Myocyte (in vitro differentiated cells): ENCODE measurements at regions not wholly inside any gene's neighbourhood (a gene's known extent, or its start where the extent isn't known, plus 50 kb on each side); places are given as distances from the start of the nearest gene placed in this dataset.
"Not testable (repeated sequence)": the region's sequence is repeated elsewhere in the genome, so short reads cannot be mapped to it uniquely, and the experiment has no call there.

Experiments used
- DNase-seq: peaks from one replicate; pipeline ENCODE4 v3.0.0-alpha.2; 2012; ENCODE audit warnings: low read depth

GRCh38 chr15:24832282-24832681 lies 122.5 kb upstream of the SNRPN start:
- DNase-seq: no peak

GRCh38 chr15:24835301-24835700 lies 119.5 kb upstream of the SNRPN start:
- DNase-seq: no peak

DNA sequence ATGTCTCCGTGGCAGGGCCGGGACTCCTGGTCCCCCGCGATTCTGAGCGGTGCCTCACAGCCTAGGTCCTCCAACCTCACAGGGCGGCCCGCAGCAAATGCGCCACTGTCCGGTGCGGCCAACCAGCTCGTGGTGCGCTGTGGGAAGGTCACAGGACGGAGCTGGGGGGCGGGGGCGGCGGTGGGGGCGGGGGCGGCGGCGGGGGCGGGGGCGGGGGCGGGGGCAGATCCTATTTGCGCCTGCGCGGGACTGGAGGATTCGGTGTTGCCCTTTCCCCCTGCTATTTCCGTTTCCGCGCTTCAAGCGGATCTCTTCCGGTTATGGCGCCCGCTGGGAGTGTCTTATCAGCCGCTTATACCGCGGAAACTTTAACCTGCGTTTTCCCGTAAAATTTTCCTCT lies 106.7 kb upstream of the SNRPN start:
- peak; percentile 54 for DNase-seq

DNA sequence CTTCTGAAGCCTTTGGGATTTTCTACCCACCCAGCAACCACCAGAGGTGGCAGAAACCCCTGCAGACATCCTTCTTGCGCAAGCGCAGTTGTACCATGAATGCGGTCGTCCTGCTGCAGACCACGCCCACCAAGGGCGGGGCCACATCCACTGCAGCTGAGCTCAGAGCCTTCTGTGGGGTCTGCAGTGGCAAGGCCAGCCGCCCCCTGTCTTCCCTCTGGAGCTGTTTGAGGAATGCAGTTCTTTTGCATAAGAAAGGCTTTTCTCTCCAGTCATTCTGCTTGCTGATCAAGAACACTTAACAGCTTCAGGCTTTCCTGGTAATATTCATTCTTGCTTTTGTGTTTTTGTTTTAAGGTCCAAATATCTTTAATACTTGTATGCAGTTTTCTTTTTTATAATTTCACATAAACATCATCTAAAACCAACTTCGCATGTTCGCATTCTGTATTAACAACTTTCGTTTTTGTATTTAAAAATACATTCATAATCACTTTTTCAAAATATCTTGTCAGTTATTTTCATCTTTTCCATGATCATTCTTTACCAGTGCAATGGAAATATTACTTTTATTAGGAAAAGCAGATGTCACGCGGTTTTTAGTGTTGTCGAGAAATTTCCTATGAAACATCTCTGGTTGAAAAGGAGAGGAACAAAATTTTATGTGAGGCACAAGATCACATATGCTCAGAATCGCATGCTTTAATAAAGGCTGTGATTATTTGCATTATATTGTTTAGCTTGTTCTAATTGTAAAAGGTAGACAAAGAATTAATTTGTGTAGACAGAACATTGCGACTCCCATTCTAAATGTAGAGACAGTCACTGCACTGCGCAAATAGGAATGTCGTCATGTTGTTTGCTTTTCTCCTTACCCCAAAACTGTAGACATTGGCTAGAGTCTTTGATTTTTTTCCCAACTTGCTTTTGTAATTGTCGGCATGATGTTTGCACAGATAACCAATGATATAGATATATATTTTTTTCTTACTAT lies 98.1 kb upstream of the SNRPN start:
- DNase-seq: no peak

DNA sequence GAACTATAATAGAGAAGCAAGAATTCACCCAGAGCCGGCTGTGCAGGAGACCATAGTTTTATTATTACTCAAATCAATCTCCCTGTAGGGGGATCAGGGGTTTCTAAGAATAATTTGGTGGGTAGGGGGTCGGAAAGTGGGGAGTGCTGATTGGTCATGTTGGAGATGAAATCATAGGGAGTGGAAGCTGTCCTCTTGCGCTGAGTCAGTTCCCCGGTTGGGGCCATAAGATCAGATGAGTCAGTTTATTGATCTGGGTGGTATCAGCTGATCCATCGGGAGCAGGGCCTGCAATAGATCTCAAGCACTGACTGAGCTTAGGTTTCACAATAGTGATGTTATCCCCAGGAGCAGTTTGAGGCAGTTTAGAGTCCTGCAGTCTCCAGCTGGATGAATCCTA lies 97.0 kb upstream of the SNRPN start:
- DNase-seq: no peak

GRCh38 chr15:24858183-24858582 lies 96.6 kb upstream of the SNRPN start:
- not testable (repeated sequence) for DNase-seq

DNA sequence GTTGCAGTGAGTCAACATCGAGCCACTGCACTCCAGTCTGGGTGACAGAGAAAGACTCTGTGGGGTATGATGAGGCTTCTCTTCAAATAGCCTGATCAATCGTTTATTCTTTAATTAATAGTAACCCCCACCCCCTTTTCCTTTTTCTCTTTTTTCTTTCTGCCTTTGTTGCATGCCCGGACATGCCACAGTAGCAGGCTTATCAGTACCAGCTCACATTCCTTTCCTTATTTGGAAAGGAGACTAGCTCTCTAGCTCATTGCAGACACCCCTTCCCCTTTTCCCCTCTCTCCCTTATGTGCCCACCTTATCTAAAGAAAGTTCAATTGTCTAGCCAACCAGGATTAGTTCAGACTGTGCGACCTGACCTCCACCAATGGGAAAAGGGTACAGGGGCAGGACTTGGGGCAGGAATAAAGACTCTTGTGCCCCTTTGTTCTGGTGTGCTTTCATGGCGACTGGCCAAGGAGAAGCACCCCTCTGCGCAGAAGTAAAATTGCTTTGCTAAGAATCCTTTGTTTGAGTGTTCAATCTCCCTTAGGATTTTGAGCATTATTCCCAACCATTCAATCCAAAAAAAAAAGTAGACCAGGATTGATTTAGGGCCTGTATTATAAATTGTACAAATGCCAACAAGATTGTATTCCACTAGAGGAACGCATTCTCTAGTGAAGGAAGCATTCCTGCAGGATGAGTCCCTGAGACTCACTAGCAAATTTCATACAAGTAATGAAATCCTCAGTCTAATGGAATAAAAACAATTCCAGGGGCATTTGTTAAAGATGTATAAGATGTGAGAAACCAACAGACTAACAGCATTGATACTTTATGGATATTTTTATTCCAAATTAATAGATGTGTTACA lies 95.8 kb upstream of the SNRPN start:
- DNase-seq: peak; percentile 29

DNA sequence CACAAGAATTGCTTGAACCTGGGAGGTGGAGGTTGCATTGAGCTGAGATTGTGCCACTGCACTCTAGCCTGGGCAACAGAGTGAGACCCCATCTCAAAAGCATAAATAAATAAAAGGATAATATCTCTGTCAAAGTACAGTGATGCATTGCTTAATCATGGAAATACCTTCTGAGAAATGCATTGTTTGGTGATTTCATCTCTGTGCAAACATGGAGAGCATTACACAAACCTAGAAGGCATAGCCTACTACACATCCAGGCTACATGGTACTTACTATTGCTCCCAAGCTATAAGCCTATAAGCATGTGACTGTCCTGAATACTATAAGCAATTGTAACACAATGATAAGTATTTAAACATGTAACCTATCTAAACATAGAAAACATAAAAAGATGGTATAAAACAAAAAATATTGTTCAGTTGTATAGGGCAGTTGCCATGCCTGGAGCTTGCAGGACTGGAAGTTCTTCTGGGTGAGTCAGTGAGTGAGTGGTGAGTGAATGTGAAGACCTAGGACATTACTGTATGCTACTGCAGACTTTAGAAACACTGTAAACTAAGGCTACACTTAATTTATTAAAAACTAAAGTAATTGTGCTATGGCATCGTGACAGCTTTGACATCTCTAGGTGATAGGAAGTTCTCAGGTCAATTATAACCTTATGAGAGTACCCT lies 93.6 kb upstream of the SNRPN start:
- no peak for DNase-seq

GRCh38 chr15:24862726-24863521 lies 91.9 kb upstream of the SNRPN start:
- DNase-seq: no peak

DNA sequence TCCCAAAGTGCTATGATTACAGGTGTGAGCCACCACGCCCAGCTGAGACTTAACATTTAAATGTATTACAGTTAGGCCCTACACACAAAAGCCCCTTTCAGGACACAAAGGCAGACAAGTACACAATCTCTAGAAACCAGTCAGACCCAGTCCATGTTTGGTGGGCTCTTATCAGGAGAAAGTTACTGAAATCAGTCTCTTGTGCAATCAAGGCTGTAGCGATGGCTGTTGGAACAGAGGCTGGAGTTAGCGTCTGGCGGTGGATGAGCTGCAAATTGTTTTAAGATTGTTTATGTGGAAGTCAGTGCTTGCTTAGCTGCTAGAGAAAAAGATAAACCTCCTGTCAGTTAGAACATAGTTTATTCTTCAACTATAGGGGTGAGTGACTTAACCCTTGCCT lies 89.5 kb upstream of the SNRPN start:
- DNase-seq: no peak

DNA sequence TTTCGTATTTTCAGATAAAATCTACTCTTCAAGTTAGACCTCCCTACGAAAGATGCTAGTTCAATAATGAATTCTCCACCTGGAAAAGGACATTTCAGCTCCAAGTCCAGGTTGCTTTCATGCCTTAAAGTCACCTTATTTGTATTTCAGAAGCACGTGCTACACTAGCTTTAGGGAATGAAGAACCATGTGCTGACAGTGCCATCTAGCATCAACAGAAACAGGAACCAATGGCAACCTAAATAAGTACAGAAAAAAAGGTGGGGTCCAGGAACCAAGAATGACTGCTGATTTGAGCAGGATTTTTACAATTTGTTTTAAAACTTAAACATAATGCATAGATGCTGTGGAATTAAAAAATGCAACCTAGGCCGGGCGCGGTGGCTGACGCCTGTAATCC lies 77.6 kb upstream of the SNRPN start:
- DNase-seq: no peak

DNA sequence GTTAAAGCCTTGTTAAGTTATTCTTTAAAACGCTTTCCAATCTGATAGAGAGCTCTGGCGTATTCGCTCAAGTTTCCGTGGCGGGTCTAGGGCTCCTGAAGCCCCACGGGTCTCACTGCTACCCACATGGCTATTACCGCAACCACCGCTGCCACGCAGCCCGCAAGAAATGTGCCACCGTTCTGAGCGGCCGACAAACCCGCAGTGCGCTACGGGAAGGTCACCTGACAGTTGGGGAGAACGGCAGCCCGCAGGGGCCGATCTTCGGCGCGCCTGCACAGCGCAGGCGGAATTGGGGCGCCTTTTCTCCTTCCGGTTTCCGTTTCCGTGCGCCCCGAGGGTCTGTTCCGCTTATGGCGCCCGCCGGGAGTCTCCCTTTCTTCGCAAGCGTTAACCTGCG lies 76.6 kb upstream of the SNRPN start:
- DNase-seq: no peak

- DNase-seq: no peak
These were observed 75.3 kb upstream of the SNRPN start for GRCh38 chr15:24879492-24879891.

GRCh38 chr15:24880663-24881062 lies 74.1 kb upstream of the SNRPN start:
- DNase-seq: no peak

DNA sequence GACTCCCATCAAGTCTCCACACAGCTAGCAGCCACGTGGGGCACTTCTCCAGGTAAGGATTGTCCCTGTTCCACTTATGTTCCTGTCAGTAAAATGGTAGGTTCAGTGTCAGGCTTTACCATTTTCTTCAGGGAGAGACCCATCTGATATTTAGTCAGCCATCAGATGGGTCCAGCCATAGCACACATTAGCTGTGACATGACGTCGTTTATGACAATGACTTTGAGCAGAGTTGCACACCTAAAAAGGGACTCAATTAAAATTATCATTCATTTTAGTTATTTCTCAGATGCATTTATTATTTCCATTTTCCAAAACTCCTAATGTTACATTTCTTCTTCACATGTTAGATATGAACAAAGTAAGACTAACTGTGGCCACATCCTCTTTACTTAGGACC lies 68.2 kb upstream of the SNRPN start:
- DNase-seq: no peak

DNA sequence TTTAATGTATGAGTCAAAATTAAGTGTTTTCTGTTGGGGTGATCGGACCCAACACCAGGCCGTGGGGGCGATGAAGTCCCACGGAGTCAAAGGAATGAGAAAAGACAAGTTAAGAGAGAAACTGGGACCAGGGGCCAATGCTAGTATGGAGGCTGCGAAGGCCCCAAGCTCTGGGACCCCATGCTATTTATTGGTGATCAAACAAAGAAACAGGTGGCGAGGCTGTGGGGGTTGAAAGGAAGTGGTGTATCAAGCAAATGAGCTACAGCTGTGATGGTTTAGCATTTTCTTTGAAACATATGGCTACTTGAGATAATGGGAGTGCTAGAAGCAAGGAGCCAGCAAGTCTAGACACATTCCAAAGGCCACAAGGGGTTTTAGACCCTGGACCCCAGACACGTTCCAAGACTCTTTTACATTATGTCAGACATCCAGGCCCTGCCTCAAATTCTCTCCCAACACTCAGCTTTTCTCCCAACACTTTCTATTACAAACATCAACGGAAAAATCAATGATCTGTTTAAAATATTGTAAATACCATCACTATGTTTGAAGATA lies 56.0 kb upstream of the SNRPN start:
- DNase-seq: no peak

GRCh38 chr15:24899367-24899766 lies 55.4 kb upstream of the SNRPN start:
- DNase-seq: no peak

DNA sequence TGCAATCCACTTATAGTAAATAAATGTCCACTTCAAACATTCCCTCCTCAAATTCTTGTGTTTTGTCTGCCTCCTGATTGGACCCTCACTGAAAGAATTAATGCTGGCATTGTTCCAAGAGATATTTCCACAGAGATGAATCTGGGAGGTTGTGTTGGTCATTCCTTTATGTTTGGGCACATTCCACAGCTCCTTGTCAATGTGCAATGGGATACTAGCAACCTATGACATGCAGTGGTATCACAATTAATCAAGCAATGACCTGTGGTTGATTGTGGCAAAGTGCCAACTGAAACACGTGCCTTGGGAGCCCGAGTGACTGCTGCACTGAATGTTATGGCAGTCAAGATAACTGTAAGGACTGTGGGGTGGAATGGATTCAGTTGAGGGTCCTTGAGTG lies 55.0 kb upstream of the SNRPN start:
- no peak for DNase-seq

GRCh38 chr15:24901409-24901808 lies 53.4 kb upstream of the SNRPN start:
- no peak for DNase-seq
